ENCODE measurements at regions not wholly inside any gene's neighbourhood (a gene's known extent, or its start where the extent isn't known, plus 50 kb on each side); places are given as distances from the start of the nearest gene placed in this dataset.
A peak's percentile ranks its signal among the peaks of the same experiment; 100 is the strongest.

DNA sequence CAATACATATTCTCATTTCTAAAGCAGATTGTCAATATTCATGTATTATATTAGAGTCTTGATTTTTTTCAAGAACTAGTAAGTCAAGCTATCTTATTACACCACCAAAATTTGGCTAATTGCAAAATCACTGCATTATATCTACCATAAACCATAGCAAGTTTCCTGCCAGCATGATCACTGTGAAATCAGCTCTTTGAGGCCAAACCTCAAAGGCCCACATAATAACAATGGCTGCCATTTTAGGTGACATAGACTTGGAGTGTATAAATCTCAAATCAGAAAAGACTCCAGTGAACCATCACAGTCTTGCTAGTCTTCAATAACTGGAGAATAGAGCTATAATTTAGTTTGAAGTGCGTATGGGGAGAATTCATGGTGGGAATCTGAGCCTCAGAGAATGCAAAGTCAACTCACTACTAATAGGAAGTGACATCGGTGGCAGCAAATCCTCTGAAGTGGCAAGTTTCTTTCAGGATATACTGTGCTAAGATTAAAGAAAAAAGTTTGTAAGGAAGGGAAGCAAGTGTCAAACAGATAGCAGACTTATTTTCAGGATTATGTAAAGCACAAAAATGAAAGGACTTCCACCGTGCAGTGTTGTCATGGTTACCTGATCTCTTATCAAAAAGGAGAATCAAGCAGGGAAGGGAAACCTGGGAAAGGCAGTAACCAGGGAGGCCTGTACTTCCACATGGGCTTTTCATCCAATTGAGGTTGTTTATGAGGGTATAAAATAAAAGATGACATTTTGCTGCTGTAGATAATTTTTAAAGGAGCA, 117.4 kb upstream of the FNDC3A start:
- Histone ChIP-seq H2BK5ac (ENCODE audit: low read depth, low read length) (no peak overlapping the region), H3K56ac (replicated peaks; ENCODE audit: insufficient read length, low read depth, low read length) (no peak overlapping the region), H3K27me3 (replicated peaks in 1 of 4; ENCODE audit: control insufficient read depth in 3 of 4, extremely low read depth in 1 of 4, insufficient read depth in 3 of 4, low read length in 3 of 4) (no peaks in the 10 kb centered on the region), H3K9me3 (ENCODE audit: insufficient read depth in 2 of 2, low read depth in 1 of 2, low read length in 1 of 2) (no peaks in the 10 kb centered on the region), H3K4me2 (ENCODE audit: insufficient read depth in 1 of 2, low read depth in 2 of 2, low read length in 2 of 2) (no peak overlapping the region), H3K79me1 (ENCODE audit: low read depth, low read length) (no peaks in the 10 kb centered on the region), H3K4me3 (ENCODE audit: extremely low read depth in 1 of 4, insufficient read depth in 2 of 4, low read depth in 3 of 4, low read length in 4 of 4) (no peak overlapping the region), H3K18ac (ENCODE audit: extremely low read depth, low read length) (no peak overlapping the region), H2BK20ac (ENCODE audit: low read length) (no peak overlapping the region), H3K14ac (ENCODE audit: insufficient read length) (no peak overlapping the region), H4K91ac (replicated peaks; ENCODE audit: insufficient read length, low read length) (no peak overlapping the region), H3K79me2 (ENCODE audit: control insufficient read depth in 1 of 2, insufficient read depth in 2 of 2, low read length in 2 of 2) (no peaks in the 10 kb centered on the region), H3K4ac (replicated peaks; ENCODE audit: insufficient read length, low read depth, low read length) (no peak overlapping the region), H2AK5ac (ENCODE audit: low read depth, low read length) (no peak overlapping the region), H3K27ac (ENCODE audit: low read depth, low read length) (no peak overlapping the region), H2AFZ (ENCODE audit: low read length) (no peak overlapping the region), H2BK15ac (ENCODE audit: low read length) (no peak overlapping the region), H3K23me2 (ENCODE audit: low read depth, low read length) (no peaks in the 10 kb centered on the region), H3K23ac (ENCODE audit: insufficient read length) (no peak overlapping the region), H3K36me3 (ENCODE audit: control insufficient read depth in 2 of 4, insufficient read depth in 4 of 4, low read length in 3 of 4) (no peaks in the 10 kb centered on the region), H2BK12ac (ENCODE audit: low read depth, low read length) (no peak overlapping the region), H4K5ac (ENCODE audit: insufficient read length, low read depth, low read length) (no peak overlapping the region), H3K4me1 (replicated peaks in 1 of 4; ENCODE audit: control insufficient read depth in 3 of 4, insufficient read depth in 4 of 4, low read length in 3 of 4) (peaks cover 0 to 6% (median 3%) of the 10 kb centered on the region in 4 experiments; a peak in 3 of 7 replicates), H3K9ac (replicated peaks in 1 of 4; ENCODE audit: extremely low read depth in 1 of 4, low read depth in 3 of 4, low read length in 3 of 4) (no peak overlapping the region), H2BK120ac (replicated peaks; ENCODE audit: low read depth, low read length) (no peak overlapping the region), H4K20me1 (replicated peaks in 1 of 2; ENCODE audit: control insufficient read depth in 1 of 2, insufficient read depth in 2 of 2, low read length in 2 of 2) (no peaks in the 10 kb centered on the region), H4K8ac (ENCODE audit: extremely low read depth, insufficient read depth, low read length) (no peak overlapping the region)
- WGBS, 2 experiments (ENCODE audit: extremely low coverage in 1 of 2, insufficient coverage in 1 of 2, insufficient read length in 1 of 2, insufficient replicate concordance in 2 of 2, low coverage in 1 of 2, low lambda C conversion rate in 2 of 2, missing lambda C conversion rate in 1 of 2) = 90% methylated on average over 3 of the region's 3 CpGs; no CpG with 5 or more reads in 1 of the 2 experiments
- POLR2A ChIA-PET (ENCODE audit: partially characterized antibody) = no interaction called here
- CTCF ChIA-PET (ENCODE audit: partially characterized antibody) = interaction anchor here (1.0 to 1.6 kb wide), 2 partner anchors 15 to 16 kb away, joined by 3 to 5 read pairs; no protein-coding TSS in a partner anchor
- FAIRE-seq (peak; percentile 24), DNase-seq (ENCODE audit: low read depth in 1 of 2, low spot score in 2 of 2) (no peak)
- TF ChIP-seq CBX8 (IDR thresholded peaks at IDR 0.05; ENCODE audit: borderline replicate concordance, low read depth, low read length) (no peak), JUN (IDR thresholded peaks at IDR 0.05; ENCODE audit: low read depth, low read length) (no peak), RNF2 (IDR thresholded peaks at IDR 0.05; ENCODE audit: borderline replicate concordance, low read depth, low read length, missing control alignments, poor library complexity, severe bottlenecking) (no peak), TAF7 (optimal IDR thresholded peaks at IDR 0.05; ENCODE audit: borderline replicate concordance, low read depth, low read length) (no peak), RFX5 (IDR thresholded peaks at IDR 0.05; ENCODE audit: borderline replicate concordance, low read depth, low read length) (no peak), CBX5 (IDR thresholded peaks at IDR 0.05; ENCODE audit: low read depth, low read length) (no peak), NRF1 (IDR thresholded peaks at IDR 0.05; ENCODE audit: low read depth, low read length) (no peak), SP2 (IDR thresholded peaks at IDR 0.05; ENCODE audit: low read length) (no peak), KDM4A (IDR thresholded peaks at IDR 0.05; ENCODE audit: low read depth, low read length, severe bottlenecking) (no peak), CREB1 (IDR thresholded peaks at IDR 0.05) (no peak), KDM5A (IDR thresholded peaks at IDR 0.05; ENCODE audit: low read length) (no peak)
- TF ChIP-seq, protein P1, sequence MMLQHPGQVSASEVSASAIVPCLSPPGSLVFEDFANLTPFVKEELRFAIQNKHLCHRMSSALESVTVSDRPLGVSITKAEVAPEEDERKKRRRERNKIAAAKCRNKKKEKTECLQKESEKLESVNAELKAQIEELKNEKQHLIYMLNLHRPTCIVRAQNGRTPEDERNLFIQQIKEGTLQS (IDR thresholded peaks at IDR 0.05; ENCODE audit: insufficient read depth, low read depth, low read length) = no peak
